ENCODE measurements at regions not wholly inside any gene's neighbourhood (a gene's known extent, or its start where the extent isn't known, plus 50 kb on each side); places are given as distances from the start of the nearest gene placed in this dataset.

- H3K9me3 ChIP-seq, result no peaks in the 10 kb centered on the region
- no peaks in the 10 kb centered on the region for H3K27me3 ChIP-seq
- in situ Hi-C loops (cut with MboI; ENCODE audit: low sequenced_read_pairs in 4 of 4), result no loop called here
- ATAC-seq (no peak), DNase-seq (no peak)
- H3K27ac ChIP-seq, result no peak overlapping the region
- TF ChIP-seq CTCF (IDR thresholded peaks at IDR 0.05 in 4 of 5, conservative IDR thresholded peaks at IDR 0.05 in 1 of 5), result no peak
- no peak for TF ChIP-seq POLR2A (IDR thresholded peaks at IDR 0.05)
- H3K36me3 ChIP-seq, result no peaks in the 10 kb centered on the region
- intact Hi-C loops (cut with DNase I; ENCODE audit: low total_unique reads), result no loop called here
- H3K4me3 ChIP-seq, result no peak overlapping the region
- no peaks in the 10 kb centered on the region for H3K4me1 ChIP-seq
Measured at GRCh38 chr10:89887406-89887805, 186.0 kb downstream of the KIF20B start.

GRCh38 chr10:89887830-89888229 lies 186.4 kb downstream of the KIF20B start:
- ATAC-seq (no peak), DNase-seq (no peak)
- Histone ChIP-seq H3K4me1 (no peaks in the 10 kb centered on the region), H3K27me3 (no peaks in the 10 kb centered on the region), H3K27ac (no peak overlapping the region), H3K9me3 (no peaks in the 10 kb centered on the region), H3K4me3 (no peak overlapping the region), H3K36me3 (no peaks in the 10 kb centered on the region)
- intact Hi-C loops (cut with DNase I; ENCODE audit: low total_unique reads) (no loop called here), in situ Hi-C loops (cut with MboI; ENCODE audit: low sequenced_read_pairs in 4 of 4) (no loop called here)
- TF ChIP-seq POLR2A (IDR thresholded peaks at IDR 0.05) (no peak), CTCF (IDR thresholded peaks at IDR 0.05 in 4 of 5, conservative IDR thresholded peaks at IDR 0.05 in 1 of 5) (no peak)

DNA sequence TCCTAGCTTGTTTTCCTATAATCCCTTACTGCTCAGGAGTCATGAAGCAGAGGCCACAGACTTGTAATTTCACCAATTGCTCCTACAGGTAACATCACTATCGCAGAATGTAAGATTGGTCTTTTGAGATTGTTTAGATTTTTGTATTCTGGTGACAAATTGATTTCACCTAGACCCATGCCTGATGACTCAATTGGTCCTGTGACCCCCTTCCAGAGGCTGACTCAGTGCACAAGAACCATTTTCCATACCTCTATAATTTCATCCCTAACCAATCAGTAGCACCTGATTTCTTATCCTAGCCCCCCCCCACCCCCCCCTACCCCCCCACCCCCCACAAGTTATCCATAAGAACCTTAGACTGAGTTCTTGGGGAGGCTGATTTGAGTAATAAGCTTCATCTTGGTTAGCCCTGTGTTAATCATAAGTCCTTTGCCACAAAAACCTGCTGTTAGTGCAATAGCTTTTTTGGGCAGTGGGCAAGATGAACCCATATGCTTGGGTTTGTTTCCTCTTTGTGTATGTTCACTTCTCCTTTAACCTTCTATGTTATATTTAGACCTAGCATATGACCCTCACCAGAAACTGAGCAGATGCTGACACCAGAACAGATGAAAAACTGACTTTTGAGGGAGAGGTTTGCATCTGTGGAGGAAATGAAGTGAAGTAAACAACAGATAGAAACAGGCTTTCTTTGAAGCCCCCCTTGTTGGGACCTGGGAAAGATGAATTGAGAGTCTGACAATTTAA lies 187.1 kb downstream of the KIF20B start:
- intact Hi-C loops (cut with DNase I; ENCODE audit: low total_unique reads) (no loop called here), in situ Hi-C loops (cut with MboI; ENCODE audit: low sequenced_read_pairs in 4 of 4) (no loop called here)
- no peaks in the 10 kb centered on the region for H3K9me3 ChIP-seq
- DNase-seq, result no peak
- ATAC-seq, result no peak
- H3K4me3 ChIP-seq, result no peak overlapping the region
- no peak overlapping the region for H3K27ac ChIP-seq
- TF ChIP-seq POLR2A (IDR thresholded peaks at IDR 0.05), result no peak
- H3K36me3 ChIP-seq, result no peaks in the 10 kb centered on the region
- no peaks in the 10 kb centered on the region for H3K4me1 ChIP-seq
- no peaks in the 10 kb centered on the region for H3K27me3 ChIP-seq

DNA sequence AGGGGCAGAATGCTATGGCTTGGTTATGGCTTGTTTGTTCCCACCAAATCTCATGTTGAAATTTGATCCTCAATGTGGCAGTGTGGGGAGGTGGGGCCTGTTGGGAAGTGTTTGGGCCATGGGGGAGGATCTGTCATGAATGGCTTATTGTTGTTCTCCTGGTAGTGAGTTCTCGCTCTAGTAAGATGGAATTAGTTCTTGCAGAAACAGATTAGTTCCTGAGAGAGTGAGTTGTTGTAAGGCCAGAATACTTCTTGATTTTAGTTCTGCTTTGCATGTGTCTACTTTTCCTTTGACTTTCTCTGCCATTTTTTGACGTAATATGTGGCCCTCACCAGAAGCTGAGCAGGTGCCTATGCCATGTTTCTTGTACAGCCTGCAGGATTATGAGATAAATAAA lies 188.2 kb downstream of the KIF20B start:
- H3K9me3 ChIP-seq, result no peaks in the 10 kb centered on the region
- no peaks in the 10 kb centered on the region for H3K36me3 ChIP-seq
- in situ Hi-C loops (cut with MboI; ENCODE audit: low sequenced_read_pairs in 4 of 4), result no loop called here
- intact Hi-C loops (cut with DNase I; ENCODE audit: low total_unique reads), result no loop called here
- no peaks in the 10 kb centered on the region for H3K4me1 ChIP-seq
- ATAC-seq, result no peak
- no peak overlapping the region for H3K27ac ChIP-seq
- TF ChIP-seq POLR2A (IDR thresholded peaks at IDR 0.05) (no peak), CTCF (IDR thresholded peaks at IDR 0.05 in 4 of 5, conservative IDR thresholded peaks at IDR 0.05 in 1 of 5) (no peak)
- H3K4me3 ChIP-seq, result no peak overlapping the region
- no peaks in the 10 kb centered on the region for H3K27me3 ChIP-seq
- DNase-seq, result no peak

GRCh38 chr10:89891006-89891535 lies 189.7 kb downstream of the KIF20B start:
- Histone ChIP-seq H3K4me1 (no peaks in the 10 kb centered on the region), H3K27ac (no peak overlapping the region), H3K36me3 (no peaks in the 10 kb centered on the region), H3K27me3 (no peaks in the 10 kb centered on the region), H3K4me3 (no peak overlapping the region), H3K9me3 (no peaks in the 10 kb centered on the region)
- intact Hi-C loops (cut with DNase I; ENCODE audit: low total_unique reads) (no loop called here), in situ Hi-C loops (cut with MboI; ENCODE audit: low sequenced_read_pairs in 4 of 4) (no loop called here)
- TF ChIP-seq CTCF (IDR thresholded peaks at IDR 0.05 in 4 of 5, conservative IDR thresholded peaks at IDR 0.05 in 1 of 5), result no peak
- TF ChIP-seq POLR2A (IDR thresholded peaks at IDR 0.05), result no peak
- DNase-seq (no peak), ATAC-seq (no peak)

Data from gastrocnemius medialis (tissue), 4 donors.